H1 (cell line): ENCODE measurements at regions not wholly inside any gene's neighbourhood (a gene's known extent, or its start where the extent isn't known, plus 50 kb on each side); places are given as distances from the start of the nearest gene placed in this dataset.

Experiments used
- CTCF ChIA-PET: fragments of 300-600 bp; sonication (Branson Sonifier 250); formaldehyde crosslinking; loops from one replicate; lab custom pipeline; 2021; ENCODE audit not compliant: partially characterized antibody; lab: Charles Lee
- POLR2A ChIA-PET: fragments of 300-600 bp; sonication (Branson Sonifier 250); formaldehyde crosslinking; loops from one replicate; lab custom pipeline; 2021; ENCODE audit warnings: inconsistent platforms; ENCODE audit not compliant: partially characterized antibody; lab: Charles Lee
- DNase-seq, 2 experiments: peaks; one replicate each; pipeline versions ENCODE4 v3.0.0 to v3.0.0-alpha.2; 2010 to 2022; ENCODE audit warnings: low spot score in 2 of 2, low read depth in 1 of 2, mixed read lengths in 1 of 2
- FAIRE-seq: peaks from 2 replicates; lab custom pipeline; 2011; peaks lifted over from hg19 to GRCh38; lab: Jason Lieb, UNC
- H2AFZ ChIP-seq: 2 replicates; pipeline ENCODE4 v1.8.1; 2012; ENCODE audit warnings: low read length, inconsistent platforms
- H2AK5ac ChIP-seq: 2 replicates; pipeline ENCODE4 v1.6.1; 2013; ENCODE audit warnings: low read depth, low read length
- H2BK120ac ChIP-seq: replicated peaks from 2 replicates; pipeline ENCODE3; 2013; ENCODE audit warnings: low read depth, low read length, inconsistent platforms
- H2BK12ac ChIP-seq: 2 replicates; pipeline ENCODE4 v1.6.1; 2013; ENCODE audit warnings: low read depth, low read length
- H2BK15ac ChIP-seq: 2 replicates; pipeline ENCODE4 v1.6.1; 2013; ENCODE audit warnings: low read length
- H2BK20ac ChIP-seq: 2 replicates; pipeline ENCODE4 v1.6.1; 2013; ENCODE audit warnings: low read length
- H2BK5ac ChIP-seq: 2 replicates; pipeline ENCODE4 v1.6.1; 2013; ENCODE audit warnings: low read depth, low read length
- H3K14ac ChIP-seq: 2 replicates; pipeline ENCODE4 v1.6.1; 2013; ENCODE audit warnings: inconsistent platforms; ENCODE audit not compliant: insufficient read length
- H3K18ac ChIP-seq: 2 replicates; pipeline ENCODE4 v1.6.1; 2013; ENCODE audit warnings: low read length; ENCODE audit errors: extremely low read depth
- H3K23ac ChIP-seq: 2 replicates; pipeline ENCODE4 v1.6.1; 2013; ENCODE audit warnings: inconsistent platforms; ENCODE audit not compliant: insufficient read length
- H3K23me2 ChIP-seq: 2 replicates; pipeline ENCODE4 v1.6.1; 2013; ENCODE audit warnings: low read depth, low read length
- H3K27ac ChIP-seq: 2 replicates; pipeline ENCODE4 v1.6.1; 2011; ENCODE audit warnings: low read depth, low read length, inconsistent platforms
- H3K27me3 ChIP-seq, 4 experiments: replicated peaks in 1 of 4; 1 replicate in 1 of 4; 2 replicates in 3 of 4; pipeline versions ENCODE4 v1.6.1 to v1.8.1; 2011 to 2013; ENCODE audit warnings: low read length in 3 of 4, mild to moderate bottlenecking in 3 of 4, inconsistent platforms in 2 of 4, mixed read lengths in 2 of 4, moderate library complexity in 1 of 4; ENCODE audit not compliant: control insufficient read depth in 3 of 4, insufficient read depth in 3 of 4; ENCODE audit errors: extremely low read depth in 1 of 4
- H3K36me3 ChIP-seq, 4 experiments: 2 replicates each; pipeline versions ENCODE4 v1.6.1 to v1.8.1; 2011 to 2013; ENCODE audit warnings: mild to moderate bottlenecking in 4 of 4, low read length in 3 of 4, moderate library complexity in 2 of 4, control low read depth in 1 of 4, inconsistent platforms in 1 of 4; ENCODE audit not compliant: insufficient read depth in 4 of 4, control insufficient read depth in 2 of 4
- H3K4ac ChIP-seq: replicated peaks from 2 replicates; pipeline ENCODE3; 2013; ENCODE audit warnings: low read length, low read depth, mixed read lengths, inconsistent platforms; ENCODE audit not compliant: insufficient read length
- H3K4me1 ChIP-seq, 4 experiments: replicated peaks in 1 of 4; 1 replicate in 1 of 4; 2 replicates in 3 of 4; pipeline versions ENCODE4 v1.6.1 to v1.8.1; 2011 to 2013; ENCODE audit warnings: low read length in 3 of 4, inconsistent platforms in 2 of 4, mixed read lengths in 1 of 4; ENCODE audit not compliant: insufficient read depth in 4 of 4, control insufficient read depth in 3 of 4
- H3K4me2 ChIP-seq, 2 experiments: 2 replicates each; pipeline versions ENCODE4 v1.6.1 to v1.8.1; 2011 to 2013; ENCODE audit warnings: low read depth in 2 of 2, low read length in 2 of 2, control low read depth in 1 of 2, inconsistent platforms in 1 of 2, mild to moderate bottlenecking in 1 of 2; ENCODE audit not compliant: insufficient read depth in 1 of 2
- H3K4me3 ChIP-seq, 4 experiments: fragments of 200-600, 300-600 bp in 1 of 4; sonication (generic), shearing (Covaris generic), sonication (Bioruptor Twin) in 1 of 4; 2 replicates each; pipeline versions ENCODE4 v1.5.1 to v1.8.1; 2011 to 2016; ENCODE audit warnings: low read length in 4 of 4, low read depth in 3 of 4, control low read depth in 2 of 4, inconsistent platforms in 2 of 4, mild to moderate bottlenecking in 2 of 4, mixed read lengths in 1 of 4, moderate library complexity in 1 of 4; ENCODE audit not compliant: insufficient read depth in 2 of 4; ENCODE audit errors: extremely low read depth in 1 of 4
- H3K56ac ChIP-seq: replicated peaks from 2 replicates; pipeline ENCODE3; 2013; ENCODE audit warnings: low read depth, mild to moderate bottlenecking, mixed read lengths, low read length, inconsistent platforms; ENCODE audit not compliant: insufficient read length
- H3K79me1 ChIP-seq: 2 replicates; pipeline ENCODE4 v1.6.1; 2013; ENCODE audit warnings: low read depth, low read length, control low read depth
- H3K79me2 ChIP-seq, 2 experiments: 2 replicates each; pipeline versions ENCODE4 v1.6.1 to v1.8.1; 2012 to 2013; ENCODE audit warnings: low read length in 2 of 2, mild to moderate bottlenecking in 2 of 2, inconsistent platforms in 1 of 2; ENCODE audit not compliant: insufficient read depth in 2 of 2, control insufficient read depth in 1 of 2
- H3K9ac ChIP-seq, 4 experiments: replicated peaks in 1 of 4; 1 replicate in 1 of 4; 2 replicates in 3 of 4; pipeline versions ENCODE4 v1.6.1 to v1.8.1; 2011 to 2013; ENCODE audit warnings: low read depth in 3 of 4, low read length in 3 of 4, control low read depth in 2 of 4, mild to moderate bottlenecking in 2 of 4, moderate library complexity in 2 of 4, inconsistent platforms in 1 of 4; ENCODE audit errors: extremely low read depth in 1 of 4
- H3K9me3 ChIP-seq, 2 experiments: 2 replicates each; pipeline versions ENCODE4 v1.6.1 to v1.8.1; 2012 to 2013; ENCODE audit warnings: mild to moderate bottlenecking in 2 of 2, moderate library complexity in 2 of 2, control low read depth in 1 of 2, inconsistent platforms in 1 of 2, low read depth in 1 of 2, low read length in 1 of 2, mixed read lengths in 1 of 2; ENCODE audit not compliant: insufficient read depth in 2 of 2
- H4K20me1 ChIP-seq, 2 experiments: replicated peaks in 1 of 2; 2 replicates each; pipeline versions ENCODE3 to v1.8.1; 2011 to 2013; ENCODE audit warnings: inconsistent platforms in 2 of 2, low read length in 2 of 2, mild to moderate bottlenecking in 1 of 2; ENCODE audit not compliant: insufficient read depth in 2 of 2, control insufficient read depth in 1 of 2
- H4K5ac ChIP-seq: 2 replicates; pipeline ENCODE4 v1.6.1; 2013; ENCODE audit warnings: low read length, low read depth, mixed read lengths, inconsistent platforms; ENCODE audit not compliant: insufficient read length
- H4K8ac ChIP-seq: 2 replicates; pipeline ENCODE4 v1.8.0; 2013; ENCODE audit warnings: mild to moderate bottlenecking, moderate library complexity, low read length, inconsistent platforms; ENCODE audit not compliant: insufficient read depth; ENCODE audit errors: extremely low read depth
- H4K91ac ChIP-seq: replicated peaks from 2 replicates; pipeline ENCODE3; 2013; ENCODE audit warnings: low read length, mixed read lengths, inconsistent platforms; ENCODE audit not compliant: insufficient read length
- CBX8 ChIP-seq: fragments of 300-800, 300-1000 bp; sonication (generic); IDR thresholded peaks from 2 replicates; pipeline ENCODE4 v1.7.1; 2016; ENCODE audit warnings: low read depth, low read length, borderline replicate concordance
- GTF2F1 ChIP-seq: IDR thresholded peaks from 2 replicates; pipeline ENCODE4 v1.6.1; 2012; ENCODE audit warnings: low read depth, low read length, improper control_type of control experiment, borderline replicate concordance
- NRF1 ChIP-seq: IDR thresholded peaks from 2 replicates; pipeline ENCODE4 v1.6.1; 2011; ENCODE audit warnings: mild to moderate bottlenecking, low read depth, low read length, improper control_type of control experiment
- POU5F1 ChIP-seq: IDR thresholded peaks from 2 replicates; pipeline ENCODE4 v1.6.1; 2011; ENCODE audit warnings: low read depth, mild to moderate bottlenecking, low read length, moderate library complexity
- RAD21 ChIP-seq, 2 experiments: IDR thresholded peaks in 1 of 2; conservative IDR thresholded peaks in 1 of 2; 2 replicates each; pipeline ENCODE4 v1.6.1; 2011; ENCODE audit warnings: low read depth in 2 of 2, low read length in 2 of 2, improper control_type of control experiment in 1 of 2, inconsistent platforms in 1 of 2, mild to moderate bottlenecking in 1 of 2, moderate library complexity in 1 of 2
- SAP30 ChIP-seq: fragments of 300-600 bp; sonication (generic); IDR thresholded peaks from 2 replicates; pipeline ENCODE4 v1.7.1; 2012; ENCODE audit warnings: low read length, moderate library complexity, mild to moderate bottlenecking, inconsistent platforms; ENCODE audit not compliant: insufficient read depth, insufficient replicate concordance
- SIRT6 ChIP-seq: IDR thresholded peaks from one replicate; pipeline ENCODE4 v1.7.1; 2012; ENCODE audit warnings: low read length, inconsistent platforms
- SUZ12 ChIP-seq: fragments of 200-600 bp; sonication (generic); IDR thresholded peaks from 2 replicates; pipeline ENCODE4 v1.6.1; 2012; ENCODE audit warnings: mild to moderate bottlenecking, inconsistent platforms, low read length, moderate library complexity, mixed read lengths
- TAF7 ChIP-seq: optimal IDR thresholded peaks from 2 replicates; pipeline ENCODE3; 2011; ENCODE audit warnings: low read depth, mild to moderate bottlenecking, inconsistent platforms, low read length, moderate library complexity, borderline replicate concordance
- TCF12 ChIP-seq: IDR thresholded peaks from 2 replicates; pipeline ENCODE4 v1.6.1; 2011; ENCODE audit warnings: low read depth, mild to moderate bottlenecking, low read length
- WGBS, 2 experiments: shearing (Covaris generic) in 1 of 2; methylation state at CpG; one replicate each; pipeline versions ENCODE4 v1.1.6 to v1.1.7; 2013 to 2015; ENCODE audit warnings: low lambda C conversion rate in 2 of 2, mixed read lengths in 2 of 2, inconsistent platforms in 1 of 2, low coverage in 1 of 2, missing lambda C conversion rate in 1 of 2; ENCODE audit not compliant: insufficient replicate concordance in 2 of 2, insufficient coverage in 1 of 2, insufficient read length in 1 of 2; ENCODE audit errors: extremely low coverage in 1 of 2, missing lambda C conversion rate in 1 of 2; 5-methylcytosine and 5-hydroxymethylcytosine counted together

- H3K56ac ChIP-seq, result peak overlapping the region; percentile 56
- DNase-seq (peak; percentile 71 to 72), FAIRE-seq (peak; percentile 79)
- peak overlapping the region in 3 of 4 experiments; percentile 31 to 44 (median 37); a peak in 5 of 7 replicates for H3K9ac ChIP-seq
- no peaks in the 10 kb centered on the region; a peak in 2 of 7 replicates for H3K27me3 ChIP-seq
- H3K18ac ChIP-seq, result peak overlapping the region; percentile 89
- no peaks in the 10 kb centered on the region for H3K36me3 ChIP-seq
- no peaks in the 10 kb centered on the region for H3K79me2 ChIP-seq
- H3K79me1 ChIP-seq, result no peaks in the 10 kb centered on the region
- WGBS, 2 experiments, result 12% methylated on average over 16 of the region's 16 CpGs; no CpG with 5 or more reads in 1 of the 2 experiments
- peak overlapping the region; percentile 95; the same call in 1 of the 2 replicates for H2BK15ac ChIP-seq
- H3K23me2 ChIP-seq, result no peaks in the 10 kb centered on the region
- peak overlapping the region; percentile 72 to 73 for H3K4me2 ChIP-seq
- CTCF ChIA-PET, result interaction anchor here (0.6 to 3.0 kb wide), 13 partner anchors 14 to 597 kb away, joined by 3 to 11 read pairs (median 4); no protein-coding TSS in a partner anchor
- peak overlapping the region; percentile 66; the same call in 1 of the 2 replicates for H3K27ac ChIP-seq
- peak overlapping the region; percentile 93 for H2AFZ ChIP-seq
- no peaks in the 10 kb centered on the region for H3K9me3 ChIP-seq
- no peak overlapping the region for H3K23ac ChIP-seq
- H2BK20ac ChIP-seq, result peak overlapping the region; percentile 28
- peak overlapping the region; percentile 76 for H3K4ac ChIP-seq
- H4K5ac ChIP-seq, result peak overlapping the region; percentile 47
- peak overlapping the region; percentile 89 for H2BK5ac ChIP-seq
- POLR2A ChIA-PET, result interaction anchor here (0.8 to 4.2 kb wide), 17 partner anchors 10 to 191 kb away, joined by 3 to 25 read pairs (median 4); partner anchors contain the start of genes MAML3 and SCOC
- no peak overlapping the region for H3K14ac ChIP-seq
- H2BK12ac ChIP-seq, result peak overlapping the region; percentile 97
- H4K8ac ChIP-seq, result peak overlapping the region; percentile 15; the same call in 1 of the 2 replicates
- peak overlapping the region; percentile 93 for H2AK5ac ChIP-seq
- peaks cover 17 to 25% (median 25%) of the 10 kb centered on the region in 4 experiments for H3K4me1 ChIP-seq
- H3K4me3 ChIP-seq, result peak overlapping the region in 2 of 4 experiments; percentile 27 to 45; a peak in 4 of 8 replicates
- peak overlapping the region; percentile 78 for H4K91ac ChIP-seq
- H2BK120ac ChIP-seq, result peak overlapping the region; percentile 58
- no peaks in the 10 kb centered on the region for H4K20me1 ChIP-seq
- no peak for TF ChIP-seq CBX8
- no peak for TF ChIP-seq SIRT6
- no peak for TF ChIP-seq TAF7
- no peak for TF ChIP-seq GTF2F1
- no peak for TF ChIP-seq NRF1
- TF ChIP-seq RAD21 (IDR thresholded peaks at IDR 0.05 in 1 of 2, conservative IDR thresholded peaks at IDR 0.05 in 1 of 2; ENCODE audit: low read depth in 2 of 2, low read length in 2 of 2), result no peak
- no peak for TF ChIP-seq POU5F1
- TF ChIP-seq SAP30, result no peak
- peak; percentile 40; the same call in 1 of the 2 replicates for TF ChIP-seq TCF12
- TF ChIP-seq SUZ12, result no peak
These were observed 83.8 kb upstream of the MAML3 start for GRCh38 chr4:140237616-140238350.
